SK-N-SH (cell line): ENCODE measurements at regions not wholly inside any gene's neighbourhood (a gene's known extent, or its start where the extent isn't known, plus 50 kb on each side); places are given as distances from the start of the nearest gene placed in this dataset.

Source experiments
- CTCF ChIA-PET: fragments of 300-600, 350-600 bp; formaldehyde crosslinking; extraction: SDS; loops from one replicate; lab custom pipeline; 2021; lab: Yijun Ruan, JAX
- POLR2A ChIA-PET: fragments of 350-600 bp; sonication (Branson Sonifier 250); formaldehyde crosslinking; extraction: SDS; loops from one replicate; lab custom pipeline; 2020; ENCODE audit warnings: antibody characterized with exemption, inconsistent platforms; lab: Yijun Ruan, JAX
- DNase-seq: peaks from one replicate; pipeline ENCODE4 v3.0.0; 2012
- H2AFZ ChIP-seq: fragments of 200-600 bp; sonication (generic); 2 replicates; pipeline ENCODE4 v1.8.1; 2016; ENCODE audit warnings: antibody characterized with exemption, mild to moderate bottlenecking, low read depth
- H3F3A ChIP-seq: fragments of 200-600 bp; sonication (generic); replicated peaks from 2 replicates; pipeline ENCODE3; 2016; ENCODE audit warnings: antibody characterized with exemption, mild to moderate bottlenecking; ENCODE audit not compliant: insufficient read depth
- H3K27ac ChIP-seq, 2 experiments: fragments of 200-500 bp in 1 of 2; fragments of 200-600 bp in 1 of 2; sonication (Bioruptor generic) in 1 of 2; sonication (generic), shearing (Covaris generic) in 1 of 2; 2 replicates each; pipeline versions ENCODE4 v1.5.1 to v1.6.1; 2014 to 2016; ENCODE audit warnings: low read depth in 2 of 2, inconsistent platforms in 1 of 2, low read length in 1 of 2, mild to moderate bottlenecking in 1 of 2, mixed read lengths in 1 of 2
- H3K27me3 ChIP-seq: fragments of 200-600 bp; sonication (generic), shearing (Covaris generic); 2 replicates; pipeline ENCODE4 v1.6.1; 2016; ENCODE audit warnings: mixed run types; ENCODE audit not compliant: insufficient read depth
- H3K36me3 ChIP-seq, 2 experiments: fragments of 200-500 bp in 1 of 2; fragments of 200-600 bp in 1 of 2; sonication (Bioruptor generic) in 1 of 2; sonication (generic) in 1 of 2; replicated peaks in 1 of 2; 2 replicates each; pipeline versions ENCODE3 to v1.5.1; 2014 to 2016; ENCODE audit warnings: low read length in 1 of 2, mild to moderate bottlenecking in 1 of 2; ENCODE audit not compliant: insufficient read depth in 2 of 2, control insufficient read depth in 1 of 2
- H3K4me1 ChIP-seq, 2 experiments: fragments of 200-500 bp in 1 of 2; fragments of 200-600 bp in 1 of 2; sonication (Bioruptor generic) in 1 of 2; sonication (generic), shearing (Covaris generic) in 1 of 2; 2 replicates each; pipeline versions ENCODE4 v1.5.1 to v1.6.1; 2014 to 2016; ENCODE audit warnings: low read depth in 1 of 2, low read length in 1 of 2, mixed run types in 1 of 2; ENCODE audit not compliant: insufficient read depth in 2 of 2, control insufficient read depth in 1 of 2
- H3K4me2 ChIP-seq: fragments of 200-600 bp; sonication (generic), shearing (Covaris generic); 2 replicates; pipeline ENCODE4 v1.6.1; 2017; ENCODE audit warnings: mixed run types
- H3K4me3 ChIP-seq, 2 experiments: fragments of 200-500 bp in 1 of 2; fragments of 200-600 bp in 1 of 2; sonication (Bioruptor generic) in 1 of 2; sonication (generic), shearing (Covaris generic) in 1 of 2; 2 replicates each; pipeline versions ENCODE4 v1.5.1 to v1.8.1; 2014 to 2016; ENCODE audit warnings: low read depth in 2 of 2, inconsistent platforms in 1 of 2, low read length in 1 of 2, mild to moderate bottlenecking in 1 of 2, mixed read lengths in 1 of 2, moderate library complexity in 1 of 2
- H3K79me2 ChIP-seq: fragments of 200-600 bp; sonication (generic); 2 replicates; pipeline ENCODE4 v1.8.1; 2017; ENCODE audit warnings: mild to moderate bottlenecking; ENCODE audit not compliant: insufficient read depth
- H3K9ac ChIP-seq: fragments of 200-600 bp; sonication (generic); 2 replicates; pipeline ENCODE4 v1.6.1; 2017; ENCODE audit warnings: mixed run types
- H3K9me2 ChIP-seq: fragments of 200-600 bp; sonication (generic); 2 replicates; pipeline ENCODE4 v1.6.1; 2017; ENCODE audit warnings: mixed run types
- H3K9me3 ChIP-seq: fragments of 200-600 bp; sonication (generic); 2 replicates; pipeline ENCODE4 v1.6.1; 2017; ENCODE audit warnings: mixed run types, mild to moderate bottlenecking, moderate library complexity
- H4K20me1 ChIP-seq: fragments of 200-600 bp; sonication (generic); 2 replicates; pipeline ENCODE4 v1.6.1; 2017; ENCODE audit warnings: mild to moderate bottlenecking, mixed run types; ENCODE audit not compliant: insufficient read depth
- CHD2 ChIP-seq: fragments of 150-350 bp; IDR thresholded peaks from 2 replicates; pipeline ENCODE4 v1.6.1; 2018; ENCODE audit warnings: low read length; ENCODE audit not compliant: partially characterized antibody
- ELF1 ChIP-seq: IDR thresholded peaks from 2 replicates; pipeline ENCODE4 v1.4.0; 2012
- EP300 ChIP-seq, 2 experiments: IDR thresholded peaks; 2 replicates each; pipeline versions ENCODE4 v1.4.0 to v1.6.1; 2012; ENCODE audit warnings: borderline replicate concordance in 1 of 2, low read depth in 1 of 2, low read length in 1 of 2
- FOSL2 ChIP-seq: IDR thresholded peaks from 2 replicates; pipeline ENCODE4 v1.4.0; 2012; ENCODE audit warnings: low read depth, mild to moderate bottlenecking, moderate library complexity, borderline replicate concordance
- FOXJ3 ChIP-seq: sonication (generic); formaldehyde crosslinking; IDR thresholded peaks from 2 replicates; pipeline ENCODE4 v1.5.1; 2020; ENCODE audit warnings: mild to moderate bottlenecking, missing genetic modification reagents
- GABPA ChIP-seq: IDR thresholded peaks from 2 replicates; pipeline ENCODE4 v1.4.0; 2012; ENCODE audit warnings: low read depth, mild to moderate bottlenecking
- JUND ChIP-seq: IDR thresholded peaks from 2 replicates; pipeline ENCODE4 v1.4.0; 2012
- MAX ChIP-seq: IDR thresholded peaks from 2 replicates; pipeline ENCODE4 v1.4.0; 2012; ENCODE audit warnings: low read depth
- MXI1 ChIP-seq: IDR thresholded peaks from 2 replicates; pipeline ENCODE4 v1.6.1; 2012; ENCODE audit warnings: mild to moderate bottlenecking, low read depth, low read length, improper control_type of control experiment
- NFIC ChIP-seq: IDR thresholded peaks from 2 replicates; pipeline ENCODE4 v1.4.0; 2012; ENCODE audit warnings: borderline replicate concordance
- POLR2AphosphoS5 ChIP-seq: IDR thresholded peaks from 2 replicates; pipeline ENCODE4 v1.6.1; 2012; ENCODE audit warnings: low read depth, low read length
- RAD21 ChIP-seq: IDR thresholded peaks from 2 replicates; pipeline ENCODE4 v1.6.1; 2012; ENCODE audit warnings: mild to moderate bottlenecking, low read length
- RCOR1 ChIP-seq: fragments of 150-350 bp; IDR thresholded peaks from 2 replicates; pipeline ENCODE4 v1.6.1; 2017; ENCODE audit warnings: antibody characterized with exemption, low read length
- REST ChIP-seq: IDR thresholded peaks from 2 replicates; pipeline ENCODE4 v1.6.1; 2012; ENCODE audit warnings: mild to moderate bottlenecking, low read depth, low read length, moderate library complexity
- SIN3A ChIP-seq: IDR thresholded peaks from 2 replicates; pipeline ENCODE4 v1.6.1; 2012; ENCODE audit warnings: low read depth, mild to moderate bottlenecking, low read length, moderate library complexity, borderline replicate concordance
- TAF1 ChIP-seq: IDR thresholded peaks from 2 replicates; pipeline ENCODE4 v1.6.1; 2012; ENCODE audit warnings: low read depth, mild to moderate bottlenecking, low read length, moderate library complexity, borderline replicate concordance
- TCF12 ChIP-seq: IDR thresholded peaks from 2 replicates; pipeline ENCODE4 v1.4.0; 2012
- USF2 ChIP-seq: fragments of 150-350 bp; IDR thresholded peaks from 2 replicates; pipeline ENCODE4 v1.6.1; 2017; ENCODE audit warnings: antibody characterized with exemption, low read length, low read depth, borderline replicate concordance
- YY1 ChIP-seq: IDR thresholded peaks from 2 replicates; pipeline ENCODE4 v1.4.0; 2012; ENCODE audit warnings: low read depth, mild to moderate bottlenecking
- ZBTB33 ChIP-seq: IDR thresholded peaks from 2 replicates; pipeline ENCODE4 v1.4.0; 2012; ENCODE audit warnings: low read depth, borderline replicate concordance
- WGBS: methylation state at CpG from one replicate; pipeline ENCODE4 v1.1.6; 2017; ENCODE audit warnings: low lambda C conversion rate; 5-methylcytosine and 5-hydroxymethylcytosine counted together

GRCh38 chr5:40124367-40124766, 555.3 kb upstream of the PTGER4 start:
- Histone ChIP-seq H3K9me2 (no peaks in the 10 kb centered on the region), H3F3A (no peaks in the 10 kb centered on the region), H3K79me2 (no peaks in the 10 kb centered on the region), H3K27me3 (no peaks in the 10 kb centered on the region), H3K9ac (no peak overlapping the region), H3K9me3 (peaks cover 3% of the 10 kb centered on the region; the same call in 1 of the 2 replicates), H3K36me3 (no peaks in the 10 kb centered on the region), H3K27ac (no peak overlapping the region), H3K4me2 (no peak overlapping the region), H3K4me3 (no peak overlapping the region), H3K4me1 (no peaks in the 10 kb centered on the region), H2AFZ (no peak overlapping the region), H4K20me1 (no peaks in the 10 kb centered on the region)
- CTCF ChIA-PET: no interaction called here
- DNase-seq: no peak
- POLR2A ChIA-PET: no interaction called here
- 1% methylated on average over 2 of the region's 2 CpGs for WGBS
- TF ChIP-seq SIN3A: no peak
- no peak for TF ChIP-seq EP300 (IDR thresholded peaks at IDR 0.05; ENCODE audit: borderline replicate concordance in 1 of 2, low read depth in 1 of 2, low read length in 1 of 2)
- no peak for TF ChIP-seq NFIC
- TF ChIP-seq RCOR1: no peak
- TF ChIP-seq MXI1: no peak
- no peak for TF ChIP-seq TAF1
- TF ChIP-seq FOXJ3 (CRISPR knock-in tag): no peak
- no peak for TF ChIP-seq JUND
- TF ChIP-seq RAD21: no peak
- no peak for TF ChIP-seq FOSL2
- TF ChIP-seq MAX: no peak
- TF ChIP-seq POLR2AphosphoS5: no peak
- no peak for TF ChIP-seq REST
- no peak for TF ChIP-seq ZBTB33
- TF ChIP-seq CHD2: no peak
- TF ChIP-seq ELF1: no peak
- TF ChIP-seq YY1: no peak
- no peak for TF ChIP-seq TCF12
- TF ChIP-seq GABPA: no peak
- no peak for TF ChIP-seq USF2
